K562 (cell line): ENCODE measurements at regions not wholly inside any gene's neighbourhood (a gene's known extent, or its start where the extent isn't known, plus 50 kb on each side); places are given as distances from the start of the nearest gene placed in this dataset.

Experiments
- ATAC-seq: fragments of 200-7000 bp; cut with Tn5 transposase; 3 replicates; pipeline ENCODE4 v1.9.1; 2020; ENCODE audit warnings: moderate library complexity
- BruUV-seq: library from RNA; stranded (reverse); fragments of 400-500 nt; replicated peaks from 2 replicates; lab custom pipeline; 2021; lab: Mats Ljungman, UMichigan
- CTCF ChIA-PET: fragments of 300-600 bp; formaldehyde crosslinking; extraction: SDS; loops from one replicate; lab custom pipeline; 2021; ENCODE audit warnings: low intra/inter-chr PET ratio; lab: Yijun Ruan, JAX
- POLR2A ChIA-PET: fragments of 300-600, 350-650 bp; sonication (Branson Sonifier 250); formaldehyde crosslinking; extraction: SDS; loops from one replicate; lab custom pipeline; 2021; ENCODE audit warnings: antibody characterized with exemption, inconsistent platforms; lab: Yijun Ruan, JAX
- DNase-seq, 4 experiments: peaks; one replicate each; pipeline versions ENCODE4 v3.0.0 to v3.0.0-alpha.2; 2011 to 2018; ENCODE audit warnings: low spot score in 3 of 4, mixed read lengths in 3 of 4; ENCODE audit errors: extremely low read depth in 1 of 4
- FAIRE-seq: peaks from 2 replicates; lab custom pipeline; 2011; peaks lifted over from hg19 to GRCh38; lab: Jason Lieb, UNC
- H2AFZ ChIP-seq: 2 replicates; pipeline ENCODE4 v1.6.0; 2011; ENCODE audit warnings: low read depth, low read length, control low read depth, inconsistent platforms
- H3K27ac ChIP-seq: fragments of 200-600 bp; 3 replicates; pipeline ENCODE4 v1.8.0; 2011; ENCODE audit warnings: low read depth, mild to moderate bottlenecking, control low read depth, inconsistent platforms, low read length, moderate library complexity, mixed read lengths; ENCODE audit errors: extremely low read depth
- H3K27me3 ChIP-seq, 2 experiments: fragments of 300-600 bp in 1 of 2; 2 replicates in 1 of 2; 3 replicates in 1 of 2; pipeline versions ENCODE4 v1.6.0 to v1.8.0; 2011; ENCODE audit warnings: inconsistent platforms in 2 of 2, low read length in 2 of 2, mild to moderate bottlenecking in 1 of 2, mixed read lengths in 1 of 2, moderate library complexity in 1 of 2; ENCODE audit not compliant: control insufficient read depth in 2 of 2, insufficient read depth in 2 of 2
- H3K36me3 ChIP-seq: fragments of 300-600 bp; 3 replicates; pipeline ENCODE4 v1.8.0; 2011; ENCODE audit warnings: mild to moderate bottlenecking, low read length, inconsistent platforms; ENCODE audit not compliant: control insufficient read depth, insufficient read depth
- H3K4me1 ChIP-seq, 2 experiments: fragments of 200-600 bp in 1 of 2; replicated peaks in 1 of 2; 2 replicates in 1 of 2; 3 replicates in 1 of 2; pipeline versions ENCODE4 v1.5.1 to v1.8.0; 2011; ENCODE audit warnings: inconsistent platforms in 2 of 2, low read length in 2 of 2, mild to moderate bottlenecking in 1 of 2, mixed read lengths in 1 of 2, moderate library complexity in 1 of 2; ENCODE audit not compliant: control insufficient read depth in 2 of 2, insufficient read depth in 2 of 2
- H3K4me2 ChIP-seq: 2 replicates; pipeline ENCODE4 v1.6.1; 2011; ENCODE audit warnings: low read length, control low read depth, inconsistent platforms, mixed read lengths; ENCODE audit not compliant: insufficient read depth
- H3K4me3 ChIP-seq: fragments of 200-600 bp; sonication (generic), shearing (Covaris generic); 2 replicates; pipeline ENCODE4 v1.5.1; 2016; ENCODE audit warnings: control low read depth, inconsistent platforms
- H3K79me2 ChIP-seq: fragments of 200-600 bp; 3 replicates; pipeline ENCODE4 v1.8.0; 2011; ENCODE audit warnings: low read length, inconsistent platforms; ENCODE audit not compliant: control insufficient read depth, insufficient read depth
- H3K9ac ChIP-seq, 2 experiments: 2 replicates each; pipeline versions ENCODE4 v1.6.0 to v1.6.1; 2011; ENCODE audit warnings: low read depth in 2 of 2, low read length in 2 of 2, control low read depth in 1 of 2, inconsistent platforms in 1 of 2, mild to moderate bottlenecking in 1 of 2, mixed read lengths in 1 of 2; ENCODE audit not compliant: insufficient read depth in 1 of 2
- H3K9me1 ChIP-seq: one replicate; pipeline ENCODE4 v1.6.0; 2011; ENCODE audit warnings: inconsistent platforms, mild to moderate bottlenecking, low read length, moderate library complexity; ENCODE audit not compliant: control insufficient read depth, insufficient read depth
- H3K9me3 ChIP-seq: replicated peaks from 2 replicates; pipeline ENCODE4 v1.5.1; 2011; ENCODE audit warnings: low read depth, low read length, inconsistent platforms; ENCODE audit not compliant: control insufficient read depth, insufficient read depth
- H4K20me1 ChIP-seq: replicated peaks from 2 replicates; pipeline ENCODE4 v1.6.1; 2011; ENCODE audit warnings: low read length, inconsistent platforms, mixed read lengths; ENCODE audit not compliant: control insufficient read depth, insufficient read depth
- BHLHE40 ChIP-seq: IDR thresholded peaks from 2 replicates; pipeline ENCODE4 v1.6.1; 2011; ENCODE audit warnings: low read length, improper control_type of control experiment
- CREBBP ChIP-seq: IDR thresholded peaks from one replicate; pipeline ENCODE4 v1.6.1; 2012; ENCODE audit warnings: low read depth, mild to moderate bottlenecking, control low read depth, inconsistent platforms, low read length
- CTBP1 ChIP-seq: fragments of 450-650 bp; IDR thresholded peaks from 2 replicates; pipeline ENCODE4 v1.6.1; 2016; ENCODE audit warnings: borderline replicate concordance
- DACH1 ChIP-seq: fragments of 450-650 bp; IDR thresholded peaks from 2 replicates; pipeline ENCODE4 v1.6.1; 2018; ENCODE audit not compliant: partially characterized antibody
- KLF16 ChIP-seq: IDR thresholded peaks from 2 replicates; pipeline ENCODE4 v1.6.1; 2016; ENCODE audit warnings: antibody characterized with exemption
- PCBP2 ChIP-seq: fragments of 200-400 bp; formaldehyde crosslinking; IDR thresholded peaks from 2 replicates; pipeline ENCODE4 v1.6.1; 2018; ENCODE audit warnings: low read length, low read depth, mild to moderate bottlenecking, moderate library complexity; ENCODE audit not compliant: poor library complexity, severe bottlenecking
- PML ChIP-seq: IDR thresholded peaks from 2 replicates; pipeline ENCODE4 v1.6.1; 2012; ENCODE audit warnings: low read length, inconsistent platforms
- SNIP1 ChIP-seq: fragments of 450-650 bp; IDR thresholded peaks from 2 replicates; pipeline ENCODE4 v1.7.1; 2017; ENCODE audit warnings: low read depth, mild to moderate bottlenecking
- SRSF1 ChIP-seq: fragments of 200-400 bp; formaldehyde crosslinking; IDR thresholded peaks from 2 replicates; pipeline ENCODE4 v1.6.1; 2017; ENCODE audit warnings: mild to moderate bottlenecking, low read depth, low read length, moderate library complexity
- TCF7L2 ChIP-seq: fragments of 150-350 bp; IDR thresholded peaks from 2 replicates; pipeline ENCODE4 v1.6.1; 2016; ENCODE audit warnings: low read depth, mild to moderate bottlenecking, low read length, moderate library complexity
- TGIF2 ChIP-seq: sonication (generic); formaldehyde crosslinking; IDR thresholded peaks from 2 replicates; pipeline ENCODE4 v1.8.1; 2022; ENCODE audit warnings: mild to moderate bottlenecking, missing genetic modification reagents, moderate library complexity
- XRCC3 ChIP-seq: fragments of 450-650 bp; IDR thresholded peaks from 2 replicates; pipeline ENCODE4 v1.6.1; 2017; ENCODE audit warnings: mild to moderate bottlenecking, moderate library complexity
- ZNF124 ChIP-seq: sonication (generic); formaldehyde crosslinking; IDR thresholded peaks from 2 replicates; pipeline ENCODE4 v1.8.1; 2022; ENCODE audit warnings: missing genetic modification reagents
- ZNF561 ChIP-seq: fragments of 450-650 bp; formaldehyde crosslinking; conservative IDR thresholded peaks from 2 replicates; pipeline ENCODE4 v1.4.0; 2020; ENCODE audit warnings: mild to moderate bottlenecking, moderate library complexity
- ZNF589 ChIP-seq: fragments of 200-800 bp; sonication (Bioruptor generic); IDR thresholded peaks from 2 replicates; pipeline ENCODE4 v1.6.1; 2016; ENCODE audit warnings: low read depth, missing genetic modification characterization, missing compliant biosample characterization
- WGBS: fragments of 100-300 bp; shearing (Covaris generic); methylation state at CpG from one replicate; pipeline ENCODE4 v1.1.6; 2016; ENCODE audit warnings: low coverage, mixed read lengths; ENCODE audit not compliant: insufficient coverage; ENCODE audit errors: missing lambda C conversion rate; 5-methylcytosine and 5-hydroxymethylcytosine counted together
- in situ Hi-C: fragments of 300-500 bp; cut with MboI; formaldehyde crosslinking; loops from 4 replicates; pipeline ENCODE4 v1.15.0; 2018; ENCODE audit warnings: inconsistent platforms, mixed read lengths
- intact Hi-C: fragments of 100-400 bp; cut with micrococcal nuclease; formaldehyde crosslinking; loops from 2 replicates; pipeline ENCODE4 v1.14.2; 2022
- TF ChIP-seq, protein P1 (sequence below): fragments of 250-450 bp; sonication (Bioruptor Pico); IDR thresholded peaks from 2 replicates; pipeline ENCODE4 v1.5.0; 2021; ENCODE audit warnings: mild to moderate bottlenecking, borderline replicate concordance

DNA sequence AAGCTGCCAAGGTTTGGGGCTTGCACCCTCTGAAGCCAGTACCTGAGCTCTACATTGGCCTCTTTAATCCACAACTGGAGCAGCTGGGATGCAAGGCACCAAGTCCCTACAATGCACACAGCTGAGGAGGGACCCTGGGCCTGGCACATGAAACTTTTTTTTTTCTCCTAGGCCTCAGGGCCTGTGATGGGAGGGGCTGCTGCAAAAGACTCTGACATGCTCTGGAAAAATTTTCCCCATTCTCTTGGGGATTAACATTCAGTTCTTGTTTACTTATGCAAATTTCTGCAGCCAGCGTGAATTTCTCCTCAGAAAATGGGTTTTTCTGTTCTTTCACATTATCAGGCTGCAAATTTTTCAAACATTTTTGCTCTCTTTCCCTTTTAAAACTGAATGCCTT lies 1072.2 kb downstream of the BRINP3 start:
- WGBS = 17% methylated on average over 1 of the region's 1 CpG
- BruUV-seq = no TSS peak
- FAIRE-seq (no peak), DNase-seq (no peak), ATAC-seq (no peak)
- ChIA-PET CTCF (no interaction called here), POLR2A (interaction anchor here (0.6 kb wide), 1 partner anchor 8 kb away, joined by 3 read pairs; no protein-coding TSS in a partner anchor)
- Histone ChIP-seq H3K9me3 (no peaks in the 10 kb centered on the region), H3K27ac (no peak overlapping the region), H3K4me2 (no peak overlapping the region), H3K79me2 (no peaks in the 10 kb centered on the region), H2AFZ (no peak overlapping the region), H3K9ac (no peak overlapping the region), H4K20me1 (no peaks in the 10 kb centered on the region), H3K4me1 (no peaks in the 10 kb centered on the region), H3K9me1 (no peaks in the 10 kb centered on the region), H3K36me3 (no peaks in the 10 kb centered on the region), H3K4me3 (no peak overlapping the region), H3K27me3 (no peaks in the 10 kb centered on the region)
- intact Hi-C loops = no loop called here
- in situ Hi-C loops = no loop called here
- TF ChIP-seq XRCC3 (no peak), ZNF124 (CRISPR knock-in tag) (no peak), SRSF1 (no peak), CTBP1 (no peak), CREBBP (no peak), KLF16 (no peak), BHLHE40 (no peak), DACH1 (no peak), TCF7L2 (no peak), ZNF589 (CRISPR knock-in tag) (no peak), ZNF561 (CRISPR knock-in tag) (no peak), SNIP1 (no peak), TGIF2 (CRISPR knock-in tag) (no peak), PML (no peak), PCBP2 (no peak)
- TF ChIP-seq, protein P1, sequence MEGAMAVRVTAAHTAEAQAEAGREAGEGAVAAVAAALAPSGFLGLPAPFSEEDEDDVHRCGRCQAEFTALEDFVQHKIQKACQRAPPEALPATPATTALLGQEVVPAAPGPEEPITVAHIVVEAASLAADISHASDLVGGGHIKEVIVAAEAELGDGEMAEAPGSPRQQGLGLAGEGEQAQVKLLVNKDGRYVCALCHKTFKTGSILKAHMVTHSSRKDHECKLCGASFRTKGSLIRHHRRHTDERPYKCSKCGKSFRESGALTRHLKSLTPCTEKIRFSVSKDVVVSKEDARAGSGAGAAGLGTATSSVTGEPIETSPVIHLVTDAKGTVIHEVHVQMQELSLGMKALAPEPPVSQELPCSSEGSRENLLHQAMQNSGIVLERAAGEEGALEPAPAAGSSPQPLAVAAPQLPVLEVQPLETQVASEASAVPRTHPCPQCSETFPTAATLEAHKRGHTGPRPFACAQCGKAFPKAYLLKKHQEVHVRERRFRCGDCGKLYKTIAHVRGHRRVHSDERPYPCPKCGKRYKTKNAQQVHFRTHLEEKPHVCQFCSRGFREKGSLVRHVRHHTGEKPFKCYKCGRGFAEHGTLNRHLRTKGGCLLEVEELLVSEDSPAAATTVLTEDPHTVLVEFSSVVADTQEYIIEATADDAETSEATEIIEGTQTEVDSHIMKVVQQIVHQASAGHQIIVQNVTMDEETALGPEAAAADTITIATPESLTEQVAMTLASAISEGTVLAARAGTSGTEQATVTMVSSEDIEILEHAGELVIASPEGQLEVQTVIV (CRISPR knock-in tag) = no peak
